BE2C (cell line): ENCODE measurements at regions not wholly inside any gene's neighbourhood (a gene's known extent, or its start where the extent isn't known, plus 50 kb on each side); places are given as distances from the start of the nearest gene placed in this dataset.

Experiments
- DNase-seq: peaks from one replicate; pipeline ENCODE4 v3.0.0-alpha.2; 2020
- H3K27me3 ChIP-seq: fragments of 250-450 bp; sonication (Bioruptor Pico); 2 replicates; pipeline ENCODE4 v1.5.1; 2020; ENCODE audit warnings: mild to moderate bottlenecking
- H3K36me3 ChIP-seq: fragments of 250-450 bp; sonication (Bioruptor Pico); 2 replicates; pipeline ENCODE4 v1.5.1; 2020; ENCODE audit warnings: mild to moderate bottlenecking
- H3K4me1 ChIP-seq: fragments of 250-450 bp; sonication (Bioruptor Pico); 2 replicates; pipeline ENCODE4 v1.5.1; 2020
- H3K4me3 ChIP-seq: 2 replicates; pipeline ENCODE4 v1.5.1; 2011; ENCODE audit warnings: low read depth, low read length
- H3K9me3 ChIP-seq: fragments of 250-450 bp; sonication (Bioruptor Pico); 2 replicates; pipeline ENCODE4 v1.5.1; 2020
- CTCF ChIP-seq: IDR thresholded peaks from 2 replicates; pipeline ENCODE4 v1.5.1; 2012; ENCODE audit warnings: mild to moderate bottlenecking, low read depth, low read length

GRCh38 chr5:77926337-77926736 is 150.2 kb upstream of the TBCA start:
- no peak for TF ChIP-seq CTCF
- DNase-seq, result no peak
- Histone ChIP-seq H3K4me3 (no peak overlapping the region), H3K36me3 (no peaks in the 10 kb centered on the region), H3K27me3 (no peaks in the 10 kb centered on the region), H3K9me3 (no peaks in the 10 kb centered on the region; the same call in 1 of the 2 replicates), H3K4me1 (no peaks in the 10 kb centered on the region)

- Histone ChIP-seq H3K4me1 (no peaks in the 10 kb centered on the region), H3K27me3 (no peaks in the 10 kb centered on the region), H3K36me3 (no peaks in the 10 kb centered on the region), H3K4me3 (no peak overlapping the region), H3K9me3 (no peaks in the 10 kb centered on the region; the same call in 1 of the 2 replicates)
- no peak for TF ChIP-seq CTCF
- no peak for DNase-seq
These were observed 149.4 kb upstream of the TBCA start for GRCh38 chr5:77925503-77925902.

- H3K36me3 ChIP-seq, result no peaks in the 10 kb centered on the region
- no peaks in the 10 kb centered on the region for H3K4me1 ChIP-seq
- no peak for TF ChIP-seq CTCF
- DNase-seq, result no peak
- H3K9me3 ChIP-seq, result no peaks in the 10 kb centered on the region; the same call in 1 of the 2 replicates
- no peaks in the 10 kb centered on the region for H3K27me3 ChIP-seq
- H3K4me3 ChIP-seq, result no peak overlapping the region
These were observed 147.9 kb upstream of the TBCA start for GRCh38 chr5:77924081-77924480.

- Histone ChIP-seq H3K4me1 (no peaks in the 10 kb centered on the region), H3K9me3 (no peaks in the 10 kb centered on the region; the same call in 1 of the 2 replicates), H3K4me3 (no peak overlapping the region), H3K27me3 (no peaks in the 10 kb centered on the region), H3K36me3 (no peaks in the 10 kb centered on the region)
- no peak for DNase-seq
- no peak for TF ChIP-seq CTCF
These were observed 147.5 kb upstream of the TBCA start for GRCh38 chr5:77923666-77924065.

GRCh38 chr5:77921094-77921768 is 145.1 kb upstream of the TBCA start:
- H3K36me3 ChIP-seq, result no peaks in the 10 kb centered on the region
- no peaks in the 10 kb centered on the region for H3K4me1 ChIP-seq
- H3K4me3 ChIP-seq, result no peak overlapping the region
- no peaks in the 10 kb centered on the region; the same call in 1 of the 2 replicates for H3K9me3 ChIP-seq
- no peak for TF ChIP-seq CTCF
- DNase-seq, result no peak
- H3K27me3 ChIP-seq, result no peaks in the 10 kb centered on the region

- Histone ChIP-seq H3K27me3 (no peaks in the 10 kb centered on the region), H3K4me3 (no peak overlapping the region), H3K36me3 (no peaks in the 10 kb centered on the region), H3K4me1 (no peaks in the 10 kb centered on the region), H3K9me3 (no peaks in the 10 kb centered on the region)
- no peak for TF ChIP-seq CTCF
- no peak for DNase-seq
These were observed 144.4 kb upstream of the TBCA start for GRCh38 chr5:77920359-77921058.
